GM10266 (cell line): ENCODE measurements at regions not wholly inside any gene's neighbourhood (a gene's known extent, or its start where the extent isn't known, plus 50 kb on each side); places are given as distances from the start of the nearest gene placed in this dataset.

Source experiments
- DNase-seq: peaks from one replicate; pipeline ENCODE4 v3.0.0; 2012; ENCODE audit errors: extremely low spot score
- CTCF ChIP-seq: IDR thresholded peaks from 2 replicates; pipeline ENCODE4 v1.5.1; 2012; ENCODE audit warnings: mild to moderate bottlenecking, low read depth; ENCODE audit not compliant: control insufficient read depth, insufficient read depth; ENCODE audit errors: missing control alignments

- TF ChIP-seq CTCF, result no peak
- DNase-seq, result no peak
Observed at GRCh38 chr13:107139006-107139405, 571.1 kb upstream of the ARGLU1 start.

- TF ChIP-seq CTCF, result no peak
- no peak for DNase-seq
Observed at GRCh38 chr13:107138486-107138885, 570.5 kb upstream of the ARGLU1 start.

GRCh38 chr13:107133950-107134349 lies 566.0 kb upstream of the ARGLU1 start:
- DNase-seq, result no peak
- no peak for TF ChIP-seq CTCF

- DNase-seq, result no peak
- TF ChIP-seq CTCF, result no peak
Observed at GRCh38 chr13:107130566-107130965, 562.6 kb upstream of the ARGLU1 start.

GRCh38 chr13:107124730-107125129 lies 556.8 kb upstream of the ARGLU1 start:
- TF ChIP-seq CTCF, result no peak
- no peak for DNase-seq

- TF ChIP-seq CTCF, result no peak
- no peak for DNase-seq
Observed at GRCh38 chr13:107124129-107124718, 556.3 kb upstream of the ARGLU1 start.

GRCh38 chr13:107121793-107122192 lies 553.9 kb upstream of the ARGLU1 start:
- no peak for DNase-seq
- no peak for TF ChIP-seq CTCF
